UCSD-AML1 (cell line): ENCODE measurements at regions not wholly inside any gene's neighbourhood (a gene's known extent, or its start where the extent isn't known, plus 50 kb on each side); places are given as distances from the start of the nearest gene placed in this dataset.

ENCODE experiments used
- DNase-seq: peaks from one replicate; lab custom pipeline; 2025; ENCODE audit not compliant: unreplicated experiment; lab: John Stamatoyannopoulos, UW

DNA sequence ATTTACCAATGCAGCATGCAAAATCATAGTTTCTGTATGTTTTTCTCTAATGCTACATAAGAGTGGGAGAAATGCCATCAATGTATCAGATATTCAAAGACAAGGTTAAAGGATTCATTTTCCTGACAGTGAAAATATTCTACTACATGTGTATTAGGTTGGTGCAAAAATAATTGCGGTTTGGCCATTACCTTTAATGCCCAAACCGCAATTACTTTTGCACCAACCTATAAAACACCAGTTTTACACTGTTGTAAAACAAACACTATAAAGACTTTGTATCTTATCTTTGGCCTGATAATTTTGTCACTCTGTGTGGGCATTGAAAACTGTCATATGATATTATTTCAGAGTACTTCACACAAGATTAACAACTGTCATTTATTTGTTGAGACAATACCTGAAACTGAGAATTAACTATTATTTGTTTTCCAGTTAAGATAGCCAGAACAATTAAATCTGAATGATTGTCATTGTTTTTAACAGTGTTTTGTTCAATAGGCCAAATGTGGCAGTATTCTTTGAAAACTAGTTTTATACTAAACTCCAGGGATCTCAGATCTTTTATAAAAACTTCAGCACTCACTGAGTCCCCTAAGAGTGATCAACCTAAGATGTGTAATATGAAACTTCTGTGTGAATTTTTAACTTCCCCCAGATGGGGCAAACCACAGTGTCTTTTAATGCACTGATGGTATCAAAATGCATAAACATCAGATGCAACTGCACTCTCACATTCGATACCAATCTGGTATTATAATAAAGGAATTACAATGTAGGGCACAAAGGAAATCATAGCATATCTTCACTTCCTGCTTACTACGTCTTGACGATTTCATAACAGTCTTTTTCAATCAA, 53.8 kb upstream of the FBN2 start:
- no peak for DNase-seq

DNA sequence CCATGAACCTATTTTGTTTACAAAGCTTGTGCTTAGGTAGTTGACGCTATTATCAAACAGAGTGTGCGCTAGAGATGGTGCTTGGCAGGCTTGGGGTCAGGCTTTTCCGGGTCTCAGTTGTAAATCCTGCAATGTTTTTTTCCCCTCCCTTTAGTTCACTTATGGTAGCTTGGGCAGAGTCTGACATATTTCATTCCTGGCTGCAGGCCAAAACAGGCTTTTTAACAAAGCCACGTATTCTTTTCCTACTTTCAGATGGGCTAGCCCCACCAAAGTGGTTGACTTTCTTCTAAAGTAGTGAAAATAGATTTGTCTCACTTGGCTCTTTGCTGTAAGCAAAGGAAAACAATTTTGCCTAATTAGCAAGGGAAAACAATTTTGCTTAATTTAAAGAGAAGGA, 58.0 kb upstream of the FBN2 start:
- DNase-seq, result no peak

DNA sequence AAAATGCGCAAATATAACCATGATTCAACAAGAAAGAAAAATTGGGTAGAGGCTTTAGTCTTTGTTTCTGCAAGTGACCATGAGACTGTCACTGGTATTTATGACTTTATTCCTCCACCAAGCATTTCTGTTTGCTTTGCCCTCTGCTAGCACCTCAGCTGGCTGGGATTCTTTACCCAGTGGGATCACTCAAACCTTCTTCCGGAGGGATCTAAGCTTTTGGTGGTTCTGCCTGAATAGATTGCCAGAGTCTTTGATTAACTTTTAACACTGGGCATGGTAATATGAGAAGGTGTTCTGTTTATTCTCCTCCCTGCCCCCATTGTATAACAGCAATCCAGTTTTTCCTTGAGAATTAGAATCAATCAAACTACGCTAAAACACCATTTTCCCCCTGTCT, 59.1 kb upstream of the FBN2 start:
- DNase-seq, result no peak

DNA sequence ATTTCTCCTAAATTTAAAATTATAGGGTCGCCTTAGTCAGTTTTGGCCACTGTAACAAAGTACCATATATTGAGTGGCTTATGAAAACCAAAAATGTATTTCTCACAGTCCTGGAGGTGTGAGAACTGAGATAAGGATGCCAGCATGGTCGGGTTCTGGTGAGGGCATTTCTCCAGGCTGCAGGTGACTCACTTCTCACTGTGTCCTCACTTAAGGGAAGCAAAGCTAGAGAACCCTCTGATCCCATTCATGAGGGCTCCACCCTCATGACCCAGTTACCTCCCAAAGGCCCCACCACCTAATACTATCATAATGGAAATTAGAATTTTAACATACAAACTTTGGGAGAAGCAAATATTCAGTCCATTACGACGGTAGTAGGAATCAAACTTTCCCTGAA, 75.1 kb upstream of the FBN2 start:
- DNase-seq, result no peak

DNA sequence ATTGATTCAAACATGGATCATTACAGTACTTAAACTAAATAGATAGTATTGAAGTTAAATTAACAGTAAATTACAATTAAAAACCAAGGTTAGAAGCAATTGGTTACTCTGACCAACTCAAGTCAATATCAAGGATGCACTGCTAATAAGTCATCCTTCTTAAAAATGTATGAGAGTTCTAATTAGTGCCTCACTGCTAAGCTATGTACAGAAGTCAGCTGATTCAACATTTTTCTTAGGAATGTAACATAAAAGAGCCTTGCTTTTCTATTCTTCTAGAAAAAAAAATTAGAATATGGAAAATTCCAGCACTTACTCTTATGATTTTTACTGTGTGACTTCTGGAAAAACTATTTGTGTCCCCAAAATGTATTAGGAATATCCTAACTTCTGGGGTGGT, 75.7 kb upstream of the FBN2 start:
- DNase-seq, result no peak

DNA sequence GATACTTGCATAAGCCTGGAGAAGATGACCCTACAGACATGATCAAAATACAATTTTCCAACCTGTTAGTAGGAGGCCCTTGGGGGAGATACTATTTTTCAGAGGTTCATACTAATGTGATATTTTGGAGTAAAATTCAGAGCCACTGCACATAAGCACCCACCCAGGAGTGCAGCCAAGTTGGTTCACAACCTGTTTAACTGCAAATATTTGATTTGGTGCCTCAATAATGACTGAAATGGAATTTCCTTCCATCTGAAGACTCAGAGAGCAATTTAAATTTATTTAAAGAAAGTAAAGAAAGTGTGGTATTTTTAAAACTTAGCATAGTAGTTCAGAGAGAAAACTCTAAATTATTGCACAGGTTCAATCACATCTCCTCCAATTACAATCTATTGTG, 77.5 kb upstream of the FBN2 start:
- no peak for DNase-seq

DNA sequence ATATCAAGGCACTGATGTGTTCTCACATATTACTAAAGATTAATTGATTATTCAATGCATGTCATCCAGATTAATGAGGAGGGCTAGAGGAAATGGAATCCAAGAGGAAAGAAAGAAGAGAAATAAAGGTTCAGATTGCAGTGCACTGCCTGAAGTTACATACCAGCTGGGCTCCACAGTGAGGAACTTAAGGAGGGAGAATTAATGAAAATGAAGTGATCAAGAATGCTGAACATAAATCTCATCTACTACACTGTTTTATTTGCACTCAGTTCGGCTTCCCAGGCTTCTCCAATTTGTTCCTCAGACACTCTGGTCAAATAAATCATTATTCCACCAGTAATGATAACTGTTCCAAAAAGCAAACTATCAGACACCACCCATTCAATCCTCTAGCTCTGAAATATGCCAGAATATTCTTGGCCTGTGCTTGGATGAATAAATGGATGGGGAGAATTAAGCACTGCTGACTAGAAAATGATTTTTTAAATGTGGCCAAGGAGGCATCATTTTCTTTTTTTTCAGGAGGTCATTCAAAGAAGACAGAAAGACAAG, 88.6 kb upstream of the FBN2 start:
- DNase-seq, result no peak

DNA sequence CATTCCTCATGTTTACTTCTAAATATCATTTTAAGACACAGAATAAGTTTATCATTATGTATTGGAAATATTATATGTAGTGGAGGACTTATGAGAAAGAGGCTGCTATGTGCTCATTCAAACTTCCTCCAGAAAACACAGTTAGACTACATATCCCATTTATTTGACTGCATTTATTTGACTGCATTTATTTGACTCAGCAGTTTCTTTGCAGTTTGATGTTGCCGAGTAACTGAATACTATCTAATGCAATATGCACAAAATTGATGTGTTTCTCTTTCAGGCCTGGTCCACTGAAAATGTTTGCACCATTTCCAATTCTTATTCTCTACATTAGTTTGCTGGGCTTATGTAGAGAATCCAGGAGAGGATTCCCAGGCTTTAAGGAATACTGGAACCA, 89.9 kb upstream of the FBN2 start:
- DNase-seq, result no peak

DNA sequence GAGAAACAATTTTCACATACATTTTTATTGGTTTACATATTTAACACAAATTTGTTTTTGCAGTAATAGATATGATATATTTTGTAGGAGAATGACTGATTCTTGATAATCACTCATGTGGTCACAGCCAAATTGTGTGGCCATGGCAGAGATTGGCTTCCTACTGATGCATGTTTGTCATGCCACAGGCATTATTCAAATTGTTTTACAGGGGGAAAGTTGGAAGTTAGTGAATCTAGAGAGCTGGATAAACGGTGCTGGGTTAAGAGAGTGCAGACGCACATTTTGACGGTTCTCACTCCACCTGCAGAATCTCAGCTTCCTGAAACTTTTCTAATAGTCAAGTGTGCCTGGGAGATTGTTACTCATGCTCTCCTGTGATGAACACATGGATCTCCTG, 91.1 kb upstream of the FBN2 start:
- DNase-seq, result no peak

DNA sequence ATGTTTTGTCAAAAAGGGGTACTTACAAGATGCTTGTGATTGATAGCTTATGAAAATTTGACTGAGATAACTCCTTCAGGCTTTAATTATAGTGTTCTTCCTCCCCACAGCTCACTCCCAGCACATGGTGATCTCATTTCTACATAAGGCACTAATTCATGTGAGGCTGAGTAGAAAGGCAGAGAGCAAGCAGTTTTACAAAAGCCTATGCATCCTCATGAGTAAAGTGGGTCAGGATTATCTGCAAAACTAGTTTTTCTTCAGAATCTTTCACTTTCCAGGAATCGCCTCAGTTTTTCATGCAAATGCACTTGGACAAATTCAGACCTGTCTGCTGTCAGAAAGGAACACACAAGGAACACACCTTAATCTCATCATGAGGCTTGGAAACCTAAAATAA, 92.1 kb upstream of the FBN2 start:
- DNase-seq, result no peak

DNA sequence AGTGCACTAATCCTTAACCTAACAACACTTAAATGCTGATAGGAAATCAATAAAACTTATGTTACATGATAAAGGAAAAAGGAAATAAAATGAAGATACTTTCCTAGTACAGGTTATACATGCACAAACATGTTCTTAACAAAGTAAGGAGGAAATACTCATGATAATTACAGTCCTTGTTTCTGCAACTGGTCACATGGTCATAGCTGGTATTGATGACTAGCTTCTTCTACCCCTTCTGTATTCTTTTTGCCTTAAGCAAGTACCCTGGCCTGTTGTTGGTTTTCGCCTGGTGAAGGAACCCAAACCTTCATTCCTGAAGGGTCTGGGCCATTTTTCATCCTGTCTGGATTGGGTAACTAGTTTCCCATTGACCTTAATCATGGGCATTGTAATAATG, 93.7 kb upstream of the FBN2 start:
- DNase-seq, result no peak

DNA sequence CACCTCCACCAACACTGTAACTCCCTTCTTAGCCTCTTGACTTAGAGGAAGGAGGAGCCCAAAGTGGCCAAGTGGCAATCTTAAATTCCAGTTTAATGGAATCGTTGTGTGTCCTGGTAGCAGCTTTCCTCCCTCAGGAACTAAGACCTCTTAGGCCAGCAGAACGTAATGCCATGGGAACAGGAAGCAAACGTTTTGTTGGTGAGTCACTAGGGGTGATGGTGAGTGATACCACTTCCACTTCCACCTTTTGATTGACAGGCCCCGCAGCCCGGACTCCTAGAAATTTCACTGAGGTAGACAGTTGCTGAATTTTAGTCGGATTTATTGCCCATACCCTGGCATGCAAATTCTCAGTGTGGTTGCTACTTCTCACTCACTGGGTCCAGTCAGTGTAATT, 94.2 kb upstream of the FBN2 start:
- no peak for DNase-seq

DNA sequence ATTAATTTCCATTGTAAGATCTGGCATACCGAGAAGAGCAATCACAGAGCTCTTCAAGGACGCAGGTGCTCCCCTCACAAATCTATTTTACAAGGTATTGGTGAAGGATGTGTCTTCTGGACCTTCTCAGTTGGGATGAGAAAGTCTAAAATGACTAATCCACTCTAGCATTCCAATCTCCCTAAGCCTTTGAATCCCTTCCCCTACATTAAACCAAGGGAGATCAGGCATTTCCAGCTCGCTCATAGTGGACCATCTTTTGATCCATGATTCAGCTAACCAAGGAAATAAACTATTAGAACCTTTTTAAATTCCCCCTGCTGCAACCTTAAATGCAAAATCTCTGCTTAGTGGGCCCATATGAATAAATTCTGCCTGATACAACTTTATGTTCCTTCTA, 95.9 kb upstream of the FBN2 start:
- DNase-seq, result no peak

DNA sequence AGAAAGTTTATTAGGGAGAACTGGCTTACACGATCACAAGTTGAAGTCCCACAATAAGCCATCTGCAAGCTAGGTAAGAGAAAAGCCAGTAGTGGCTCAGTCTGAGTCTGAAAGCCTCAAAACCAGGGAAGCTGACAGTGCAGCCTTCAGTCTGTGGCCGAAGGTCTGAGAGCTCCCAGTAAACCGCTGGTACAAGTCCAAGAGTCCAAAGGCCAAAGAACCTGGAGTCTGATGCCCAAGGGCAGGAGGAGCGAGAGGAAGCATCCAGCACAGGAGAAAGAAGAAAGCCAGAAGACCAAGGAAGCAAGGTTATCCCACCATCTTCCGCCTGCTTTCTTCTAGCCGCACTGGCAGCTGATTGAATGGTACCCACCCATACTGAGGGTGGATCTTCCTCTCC, 97.3 kb upstream of the FBN2 start:
- DNase-seq, result no peak

DNA sequence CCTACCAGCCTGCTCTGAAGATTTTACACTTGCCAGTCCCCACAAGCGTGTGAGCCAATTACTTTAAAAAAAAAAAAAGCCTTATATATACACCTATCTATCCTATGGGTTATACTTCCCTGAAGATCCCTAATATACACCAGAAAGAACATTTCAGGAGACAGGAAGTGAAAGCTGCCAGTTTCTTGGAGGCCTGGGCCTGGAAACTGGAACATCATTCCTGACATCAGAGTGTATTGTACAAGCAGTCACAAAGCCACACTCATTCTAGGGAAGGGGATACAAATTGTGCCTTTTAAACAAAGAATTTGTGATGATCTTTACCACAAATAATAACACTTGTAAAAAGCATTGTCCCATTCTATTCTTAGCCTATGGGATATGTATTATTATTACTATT, 98.3 kb upstream of the FBN2 start:
- no peak for DNase-seq

DNA sequence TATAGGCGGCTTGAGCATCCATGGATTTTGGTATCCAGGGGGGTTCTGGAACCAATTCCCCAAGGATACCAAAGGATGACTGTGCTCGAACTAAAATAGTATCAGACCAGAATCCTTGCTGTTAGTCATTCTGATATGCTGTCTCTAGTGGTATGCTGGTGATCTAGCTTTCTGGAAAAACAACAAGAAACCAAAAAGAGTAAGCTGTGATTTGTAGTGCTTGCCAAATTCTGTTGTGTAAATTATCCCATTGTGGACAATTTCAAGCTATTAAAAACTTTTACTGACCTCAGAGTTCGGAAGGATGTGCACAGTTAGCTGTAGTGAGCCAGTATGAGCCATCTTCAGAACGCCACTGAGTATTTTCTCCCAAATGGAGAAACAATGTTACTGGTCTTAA, 99.0 kb upstream of the FBN2 start:
- no peak for DNase-seq

DNA sequence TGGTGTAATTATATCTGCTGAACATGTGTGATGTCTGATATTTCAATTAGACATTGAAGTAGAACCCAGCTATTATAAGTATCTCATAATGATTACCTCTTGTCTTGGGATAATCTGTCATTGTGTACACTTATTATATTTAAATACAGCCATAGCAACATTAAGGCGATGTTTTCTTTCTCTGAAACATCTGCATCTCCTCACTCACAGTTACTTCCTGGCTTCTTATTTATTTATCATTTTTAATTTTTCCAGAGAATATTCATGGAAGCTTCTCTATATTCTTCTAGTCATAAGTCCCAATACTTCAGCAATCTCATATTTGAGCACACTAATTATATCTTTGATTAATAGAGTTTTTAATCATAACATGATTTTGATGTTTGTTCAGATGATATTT, 103.8 kb upstream of the FBN2 start:
- no peak for DNase-seq

DNA sequence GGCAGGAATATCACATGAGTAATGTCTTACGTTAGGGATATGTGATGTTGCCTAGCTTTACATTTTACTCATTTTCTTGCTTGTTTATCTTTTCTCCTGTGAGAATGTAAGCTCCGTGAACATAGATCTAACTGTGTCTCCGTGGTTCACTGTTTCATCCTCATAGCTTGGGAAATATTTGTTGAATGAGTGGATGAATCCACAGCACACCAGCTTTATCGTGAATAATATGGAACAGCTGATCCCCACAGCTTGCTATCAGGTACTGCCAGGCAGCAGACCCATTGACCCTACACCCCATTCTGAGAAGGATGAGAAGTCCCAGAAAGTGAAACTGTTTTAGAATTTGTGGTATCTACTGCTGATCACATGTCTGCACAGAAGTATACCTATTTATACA, 106.8 kb upstream of the FBN2 start:
- DNase-seq, result no peak

DNA sequence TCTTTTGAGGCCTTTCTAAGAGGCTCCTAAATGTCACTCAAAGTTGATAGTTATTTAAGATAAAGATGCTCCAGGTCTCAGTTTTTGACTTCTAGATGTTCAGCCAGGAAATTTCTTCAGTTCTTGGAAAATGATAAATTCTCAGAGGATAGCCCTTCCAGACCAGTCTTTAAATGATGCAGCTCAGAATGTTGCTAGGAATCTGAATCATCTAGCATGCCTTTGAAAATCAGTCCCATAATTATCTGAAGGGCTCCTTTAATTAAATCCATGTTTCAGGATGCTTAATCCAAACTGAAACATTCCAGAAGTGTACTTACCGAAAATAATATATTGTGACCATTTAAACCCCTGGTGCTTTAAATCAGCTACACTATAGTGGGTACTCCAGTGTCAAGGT, 107.5 kb upstream of the FBN2 start:
- no peak for DNase-seq

DNA sequence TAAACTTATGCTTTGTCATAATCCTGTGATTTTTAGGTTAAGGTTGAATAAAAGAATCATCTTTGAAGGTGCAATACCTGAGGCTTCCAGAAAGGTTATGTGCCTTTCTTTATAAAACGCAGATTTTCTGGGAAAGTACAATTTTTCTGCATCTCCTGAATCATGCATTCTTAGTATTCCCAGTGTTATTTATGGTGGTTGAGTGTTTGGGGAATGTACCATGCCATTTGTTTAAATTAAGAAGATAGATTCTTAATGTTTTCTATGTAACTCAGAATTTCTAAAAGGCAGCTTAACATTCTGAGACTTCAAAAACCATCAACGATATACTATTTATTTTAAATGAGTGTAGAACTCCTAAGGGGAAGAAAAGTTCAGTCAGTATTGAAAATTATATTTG, 108.1 kb upstream of the FBN2 start:
- DNase-seq, result no peak

DNA sequence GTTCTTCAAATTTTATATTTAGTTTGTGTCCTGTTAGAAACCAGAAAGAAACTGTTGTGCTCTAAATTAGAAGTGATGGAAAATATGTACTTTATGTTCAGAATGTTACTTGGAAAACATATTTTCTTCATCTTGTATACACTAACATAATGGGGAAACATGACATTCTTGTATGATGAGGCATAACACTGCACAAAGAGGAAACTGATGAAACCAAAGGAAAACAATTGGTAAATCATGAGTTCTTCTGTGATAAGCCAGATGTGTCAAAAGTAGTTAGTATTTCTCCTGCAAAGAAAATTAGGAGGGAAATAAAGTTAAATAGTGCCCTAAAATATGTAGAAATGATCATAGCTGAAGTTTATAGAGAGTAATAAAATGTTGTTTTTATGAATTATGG, 111.1 kb upstream of the FBN2 start:
- DNase-seq, result no peak

DNA sequence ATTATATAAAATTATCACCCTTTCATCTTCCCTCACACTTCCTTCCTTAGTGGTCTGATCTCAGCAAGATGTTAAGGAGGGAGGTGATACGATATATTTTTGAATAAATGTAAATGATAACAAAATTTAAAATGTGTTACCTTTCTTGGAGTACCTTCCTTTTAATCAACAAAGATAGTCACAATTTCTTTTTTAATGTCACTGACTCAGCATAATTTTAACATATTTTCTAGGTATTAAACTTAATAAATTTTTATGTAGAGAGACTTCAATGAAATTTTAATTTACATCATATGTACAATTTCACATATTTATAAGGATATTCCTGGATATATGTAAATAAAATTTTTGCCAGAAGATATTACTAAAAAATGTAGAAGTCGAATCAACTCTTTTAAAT, 125.0 kb upstream of the FBN2 start:
- no peak for DNase-seq

DNA sequence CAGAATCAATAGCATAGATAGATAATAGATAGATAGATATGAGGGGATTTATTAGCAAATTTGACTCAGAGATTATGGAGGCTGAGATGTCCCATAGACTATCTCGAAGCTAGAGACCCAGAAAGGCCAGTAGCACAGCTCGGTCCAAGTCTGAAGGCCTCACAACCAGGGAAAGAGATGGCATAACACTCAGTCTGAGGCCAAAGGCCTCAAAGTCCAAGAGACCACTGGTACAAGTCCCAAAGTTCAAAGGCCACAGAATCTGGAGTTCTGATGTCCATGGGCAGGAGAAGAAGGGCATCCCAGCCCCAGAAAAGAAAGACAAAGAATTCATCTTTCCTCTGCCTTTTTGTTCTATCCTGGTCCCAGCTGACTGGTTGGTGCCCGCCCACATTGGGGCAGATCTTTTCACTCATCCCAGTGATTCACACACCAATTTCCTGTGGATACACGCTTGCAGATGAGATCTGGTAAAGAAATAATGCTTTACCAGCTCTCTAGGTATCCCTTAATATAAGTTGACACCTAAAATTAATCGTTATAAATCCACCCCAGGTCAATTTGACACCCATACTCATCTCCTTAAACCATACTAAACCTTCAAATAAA, 127.8 kb upstream of the FBN2 start:
- DNase-seq, result no peak
